ENCODE measurements at regions not wholly inside any gene's neighbourhood (a gene's known extent, or its start where the extent isn't known, plus 50 kb on each side); places are given as distances from the start of the nearest gene placed in this dataset.

DNA sequence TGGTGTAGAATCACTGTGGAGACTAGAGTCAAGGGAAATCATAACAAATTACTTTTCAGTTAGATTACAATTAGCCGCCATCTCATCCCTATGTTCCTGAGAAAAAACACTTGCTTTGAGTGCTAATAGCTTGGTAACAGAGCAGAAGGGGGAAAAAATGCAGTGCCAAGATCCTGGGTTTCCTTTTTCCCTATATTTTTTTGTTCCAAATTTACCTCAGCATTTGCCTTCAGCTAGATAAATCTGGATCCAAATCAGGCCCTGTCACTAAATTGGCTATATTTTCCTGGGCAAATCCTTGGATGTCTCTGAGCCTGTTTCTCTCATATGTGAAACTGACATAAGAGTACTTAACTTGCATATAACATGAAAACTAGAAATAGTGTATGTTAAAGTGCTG is 86.0 kb downstream of the TENT5A start:
- intact Hi-C loops (cut with micrococcal nuclease), result no loop called here
- ATAC-seq (no peak), DNase-seq (no peak)
- Mint-ChIP-seq H3K27ac (no peak overlapping the region), H3K36me3 (ENCODE audit: low read depth) (no peaks in the 10 kb centered on the region), H3K27me3 (no peaks in the 10 kb centered on the region), H3K4me1 (ENCODE audit: low read depth) (no peaks in the 10 kb centered on the region), H3K9me3 (peaks cover 3% of the 10 kb centered on the region), H3K4me3 (no peak overlapping the region)
- TF ChIP-seq, protein P1, sequence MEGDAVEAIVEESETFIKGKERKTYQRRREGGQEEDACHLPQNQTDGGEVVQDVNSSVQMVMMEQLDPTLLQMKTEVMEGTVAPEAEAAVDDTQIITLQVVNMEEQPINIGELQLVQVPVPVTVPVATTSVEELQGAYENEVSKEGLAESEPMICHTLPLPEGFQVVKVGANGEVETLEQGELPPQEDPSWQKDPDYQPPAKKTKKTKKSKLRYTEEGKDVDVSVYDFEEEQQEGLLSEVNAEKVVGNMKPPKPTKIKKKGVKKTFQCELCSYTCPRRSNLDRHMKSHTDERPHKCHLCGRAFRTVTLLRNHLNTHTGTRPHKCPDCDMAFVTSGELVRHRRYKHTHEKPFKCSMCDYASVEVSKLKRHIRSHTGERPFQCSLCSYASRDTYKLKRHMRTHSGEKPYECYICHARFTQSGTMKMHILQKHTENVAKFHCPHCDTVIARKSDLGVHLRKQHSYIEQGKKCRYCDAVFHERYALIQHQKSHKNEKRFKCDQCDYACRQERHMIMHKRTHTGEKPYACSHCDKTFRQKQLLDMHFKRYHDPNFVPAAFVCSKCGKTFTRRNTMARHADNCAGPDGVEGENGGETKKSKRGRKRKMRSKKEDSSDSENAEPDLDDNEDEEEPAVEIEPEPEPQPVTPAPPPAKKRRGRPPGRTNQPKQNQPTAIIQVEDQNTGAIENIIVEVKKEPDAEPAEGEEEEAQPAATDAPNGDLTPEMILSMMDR (IDR thresholded peaks at IDR 0.05), result no peak
- ChIA-PET POLR2A (no interaction called here), CTCF (interaction anchor here (0.6 kb wide), 1 partner anchor 155 kb away, joined by 3 read pairs; no protein-coding TSS in a partner anchor)

DNA sequence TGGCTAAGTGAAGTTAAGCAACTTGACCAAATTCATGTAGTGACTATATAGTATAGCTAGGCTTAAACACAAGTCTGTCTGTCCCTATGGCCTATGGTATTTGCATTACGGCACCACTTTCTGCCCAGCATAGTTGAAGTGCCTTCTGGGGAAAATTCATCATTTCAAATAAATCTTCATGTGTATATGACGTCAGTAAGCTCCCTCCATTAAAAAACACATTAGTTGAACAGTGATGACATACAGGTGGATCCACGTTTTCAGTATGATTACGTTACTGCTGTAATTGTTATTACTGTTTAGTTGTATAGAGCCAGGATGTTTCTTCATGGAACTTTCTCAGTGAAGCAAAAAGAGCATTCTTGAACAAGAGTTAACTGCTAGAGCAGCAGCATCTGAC is 96.2 kb downstream of the TENT5A start:
- Mint-ChIP-seq H3K4me1 (ENCODE audit: low read depth) (no peaks in the 10 kb centered on the region), H3K27me3 (no peaks in the 10 kb centered on the region), H3K9me3 (no peaks in the 10 kb centered on the region), H3K36me3 (ENCODE audit: low read depth) (no peaks in the 10 kb centered on the region), H3K27ac (no peak overlapping the region), H3K4me3 (no peak overlapping the region)
- no peak for ATAC-seq
- ChIA-PET POLR2A (no interaction called here), CTCF (interaction anchor here (0.7 kb wide), 1 partner anchor 31 kb away, joined by 3 read pairs; no protein-coding TSS in a partner anchor)
- no peak for DNase-seq
- TF ChIP-seq, protein P1 (IDR thresholded peaks at IDR 0.05), result no peak
- intact Hi-C loops (cut with micrococcal nuclease), result no loop called here

DNA sequence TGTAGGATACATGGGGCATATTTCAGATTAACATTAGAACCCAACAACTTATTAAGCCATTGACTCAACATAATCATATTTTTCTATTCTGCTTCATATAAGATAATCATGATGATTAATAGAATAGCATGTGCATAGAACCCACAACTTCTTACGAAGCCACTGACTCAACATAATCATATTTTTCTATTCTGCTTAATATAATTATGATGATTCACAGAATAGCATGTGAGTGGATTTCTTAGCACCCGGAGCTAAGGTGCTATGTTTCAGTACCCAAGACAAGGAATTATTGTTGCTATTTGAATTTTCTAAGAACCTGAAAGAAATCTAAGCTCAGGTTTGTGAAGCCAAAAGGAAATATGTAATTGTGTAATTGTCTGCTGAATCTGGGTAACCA is 96.8 kb downstream of the TENT5A start:
- TF ChIP-seq, protein P1 (IDR thresholded peaks at IDR 0.05), result no peak
- intact Hi-C loops (cut with micrococcal nuclease), result no loop called here
- H3K4me1 Mint-ChIP-seq (ENCODE audit: low read depth), result no peaks in the 10 kb centered on the region
- H3K4me3 Mint-ChIP-seq, result no peak overlapping the region
- DNase-seq (no peak), ATAC-seq (no peak)
- no peak overlapping the region for H3K27ac Mint-ChIP-seq
- POLR2A ChIA-PET, result no interaction called here
- H3K9me3 Mint-ChIP-seq, result no peaks in the 10 kb centered on the region
- no peaks in the 10 kb centered on the region for H3K36me3 Mint-ChIP-seq (ENCODE audit: low read depth)
- no peaks in the 10 kb centered on the region for H3K27me3 Mint-ChIP-seq
- CTCF ChIA-PET, result no interaction called here

DNA sequence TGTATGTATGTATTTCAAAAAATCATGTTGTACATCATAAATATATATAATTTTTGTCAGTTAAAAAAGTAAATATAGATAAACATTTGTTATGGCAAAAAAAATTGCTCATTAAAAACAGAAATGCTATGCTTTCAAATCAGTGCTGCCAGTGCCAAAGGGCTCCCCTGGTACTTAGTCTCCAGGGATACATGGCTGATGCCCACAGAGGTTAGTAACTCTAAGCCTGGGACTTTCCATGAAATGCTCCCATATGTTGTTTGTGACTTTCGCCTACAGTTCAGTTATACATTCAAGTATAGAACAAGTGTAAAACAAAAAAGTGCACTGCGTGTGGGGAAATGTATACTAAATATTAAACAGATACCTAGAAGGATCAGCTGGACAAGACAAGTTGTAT is 104.0 kb downstream of the TENT5A start:
- no peaks in the 10 kb centered on the region for H3K27me3 Mint-ChIP-seq
- TF ChIP-seq, protein P1 (IDR thresholded peaks at IDR 0.05), result no peak
- no peak for DNase-seq

DNA sequence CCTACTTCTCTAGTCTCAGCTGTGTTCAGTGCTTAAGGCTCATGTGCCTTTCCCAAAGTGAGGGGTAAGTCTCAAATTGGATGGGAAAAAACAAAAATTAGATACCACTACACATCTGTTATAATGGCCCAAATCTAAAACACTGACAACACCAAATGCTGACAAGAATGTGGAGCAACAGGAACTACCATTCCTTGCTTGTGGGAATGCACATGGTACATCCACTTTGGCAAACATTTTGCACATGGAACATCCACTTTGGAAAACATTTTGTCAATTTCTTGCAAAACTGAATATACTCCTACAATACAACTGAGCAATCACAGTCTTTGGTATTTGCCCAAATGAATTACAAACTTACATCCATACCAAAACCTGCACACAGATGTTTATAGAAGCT is 109.3 kb downstream of the TENT5A start:
- Mint-ChIP-seq H3K4me1 (ENCODE audit: low read depth) (no peaks in the 10 kb centered on the region), H3K27ac (no peak overlapping the region), H3K9me3 (peaks cover 11% of the 10 kb centered on the region), H3K4me3 (no peak overlapping the region), H3K27me3 (no peaks in the 10 kb centered on the region), H3K36me3 (ENCODE audit: low read depth) (no peaks in the 10 kb centered on the region)
- POLR2A ChIA-PET, result no interaction called here
- intact Hi-C loops (cut with micrococcal nuclease), result no loop called here
- no peak for ATAC-seq
- CTCF ChIA-PET, result interaction anchor here (0.5 kb wide), 1 partner anchor 560 kb away, joined by 4 read pairs; no protein-coding TSS in a partner anchor
- DNase-seq, result no peak
- TF ChIP-seq, protein P1 (IDR thresholded peaks at IDR 0.05), result no peak

More for the DNA sequence above, 104.0 kb downstream of the TENT5A start:
- ChIA-PET CTCF (no interaction called here), POLR2A (no interaction called here)
- Mint-ChIP-seq H3K27ac (no peak overlapping the region), H3K9me3 (peaks cover 2% of the 10 kb centered on the region), H3K4me1 (ENCODE audit: low read depth) (no peaks in the 10 kb centered on the region), H3K36me3 (ENCODE audit: low read depth) (no peaks in the 10 kb centered on the region), H3K4me3 (no peak overlapping the region)
- ATAC-seq, result no peak
- intact Hi-C loops (cut with micrococcal nuclease), result no loop called here

Measured in activated CD8-positive, alpha-beta T cell treated with anti-CD3 and anti-CD28 coated beads for 36 hours (primary cell).